Activated CD4-positive, alpha-beta T cell treated with anti-CD3 and anti-CD28 coated beads, Interleukin-2, amount 50 U/mL, for 24 hours (primary cell): ENCODE measurements at regions not wholly inside any gene's neighbourhood (a gene's known extent, or its start where the extent isn't known, plus 50 kb on each side); places are given as distances from the start of the nearest gene placed in this dataset.

ENCODE experiments used
- DNase-seq, 2 donors: peaks; one replicate each; pipeline ENCODE4 v3.0.0-alpha.2; 2020; ENCODE audit warnings: low read depth in 1 of 2, low spot score in 1 of 2

DNA sequence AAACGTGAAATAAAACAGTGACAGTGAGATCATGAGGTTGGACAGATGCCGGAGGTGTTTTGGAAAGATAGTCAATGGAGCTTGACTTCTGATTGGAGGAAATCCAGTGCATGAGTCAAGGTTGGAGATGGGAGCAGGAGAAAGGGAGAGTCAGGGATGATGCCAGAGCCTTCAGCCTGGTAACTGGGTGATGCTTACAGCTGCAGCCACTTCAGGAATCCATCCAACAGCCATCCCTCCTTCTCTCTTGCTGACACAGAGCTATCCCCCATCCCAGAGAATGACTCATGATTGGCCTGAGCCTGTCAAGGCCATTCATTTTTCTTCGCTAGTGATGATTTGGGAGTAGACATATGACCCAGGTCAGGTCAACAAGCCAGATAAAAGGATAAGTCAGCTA is 112.8 kb downstream of the SAMD5 start:
- DNase-seq: no peak

- no peak for DNase-seq
These were observed 113.5 kb downstream of the SAMD5 start for GRCh38 chr6:147621961-147622360.

DNA sequence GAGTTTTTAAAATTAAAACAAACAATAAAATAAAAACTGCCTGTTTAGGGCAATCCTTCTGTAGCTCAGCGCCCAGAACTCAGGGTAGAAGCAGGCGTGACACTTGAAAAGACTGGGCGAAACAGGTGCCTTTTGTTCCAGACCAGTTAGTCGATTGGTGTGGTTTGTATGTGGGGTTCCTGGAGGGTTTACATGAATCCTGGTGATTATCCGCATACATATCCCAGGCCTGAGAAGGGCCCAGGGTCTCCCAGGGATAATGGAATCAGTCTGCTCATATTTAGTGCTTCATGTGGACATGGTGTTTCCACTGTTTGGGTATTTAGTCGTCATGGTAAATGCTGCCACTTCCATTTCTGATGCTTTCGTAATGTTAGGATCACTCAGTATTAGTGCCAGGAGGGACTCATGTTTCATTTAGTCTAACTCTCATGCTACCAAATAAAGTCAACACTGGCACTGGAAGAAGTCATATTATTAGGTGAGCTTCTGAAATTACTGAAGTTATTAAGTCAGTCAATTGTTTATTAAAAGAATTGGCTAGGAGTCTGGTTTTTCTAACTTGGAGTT is 116.5 kb downstream of the SAMD5 start:
- no peak for DNase-seq

GRCh38 chr6:147625946-147626345 is 117.5 kb downstream of the SAMD5 start:
- DNase-seq: no peak

- DNase-seq: no peak
These were observed 118.9 kb downstream of the SAMD5 start for GRCh38 chr6:147627411-147627810.

- no peak for DNase-seq
These were observed 124.7 kb downstream of the SAMD5 start for GRCh38 chr6:147633191-147633590.

GRCh38 chr6:147637620-147638195 is 129.2 kb downstream of the SAMD5 start:
- DNase-seq: no peak

DNA sequence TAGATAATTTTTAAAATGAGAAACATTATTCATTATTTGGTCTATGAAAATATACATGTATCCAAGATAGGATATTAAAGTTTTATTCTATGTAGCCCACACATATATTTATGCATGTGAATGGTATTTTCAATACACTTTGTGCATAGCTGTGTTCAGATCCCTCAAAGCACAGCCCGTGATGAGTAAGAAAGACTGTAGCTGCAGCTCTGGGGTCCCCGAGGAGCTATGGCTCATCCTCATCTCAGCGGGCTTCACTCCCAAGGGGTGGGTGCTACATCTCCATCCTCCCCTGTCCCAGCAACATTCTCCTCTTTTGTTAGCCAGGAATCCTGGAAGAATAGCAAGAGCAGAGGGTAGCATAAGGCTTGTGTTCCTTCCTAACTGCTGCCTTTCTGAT is 130.8 kb downstream of the SAMD5 start:
- no peak for DNase-seq

- DNase-seq: no peak
These were observed 132.1 kb downstream of the SAMD5 start for GRCh38 chr6:147640606-147641005.

- no peak for DNase-seq
These were observed 133.0 kb downstream of the SAMD5 start for GRCh38 chr6:147641511-147641910.

- DNase-seq: no peak
These were observed 134.0 kb downstream of the SAMD5 start for GRCh38 chr6:147642458-147642857.

DNA sequence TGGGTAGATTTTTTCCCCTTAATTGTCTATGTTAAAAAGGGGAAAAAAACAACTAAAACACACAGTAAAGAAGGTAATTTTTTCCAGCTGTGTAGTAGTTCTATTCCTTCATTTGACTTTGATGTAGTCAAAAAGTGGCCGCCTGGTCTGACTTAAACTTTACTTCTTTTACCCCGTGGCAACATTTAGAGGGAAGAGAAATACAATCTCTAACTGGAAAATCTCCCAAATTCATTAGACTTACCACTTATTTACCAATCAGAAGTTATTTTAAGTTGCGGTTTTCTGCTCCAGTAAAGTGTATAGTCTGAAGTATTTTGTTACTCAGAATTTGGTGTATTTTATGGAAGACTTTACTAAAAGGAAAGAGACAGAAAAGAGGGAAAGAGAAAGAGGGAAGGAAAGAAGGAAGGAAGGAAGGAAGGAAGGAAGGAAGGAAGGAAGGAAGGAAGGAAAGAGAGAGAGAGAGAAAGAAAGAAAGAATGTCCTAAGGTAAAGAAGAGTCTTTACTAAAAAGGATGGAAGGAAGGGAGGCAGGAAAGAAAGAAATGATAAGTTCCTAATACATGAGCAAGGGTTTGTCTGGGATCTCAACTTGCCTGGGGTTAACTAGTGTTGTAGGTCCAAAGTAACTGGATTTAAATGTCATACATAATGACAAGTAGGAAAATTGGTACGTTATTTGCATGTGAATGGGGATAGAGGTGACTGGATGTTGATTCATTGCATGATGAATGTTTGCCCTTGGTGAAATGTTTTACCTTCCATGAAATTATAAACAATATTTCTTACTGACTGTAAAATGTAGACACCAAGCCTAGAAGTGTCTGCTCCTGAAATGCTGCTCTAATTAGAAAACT is 135.1 kb downstream of the SAMD5 start:
- no peak for DNase-seq

GRCh38 chr6:147648916-147649315 is 140.4 kb downstream of the SAMD5 start:
- DNase-seq: no peak

DNA sequence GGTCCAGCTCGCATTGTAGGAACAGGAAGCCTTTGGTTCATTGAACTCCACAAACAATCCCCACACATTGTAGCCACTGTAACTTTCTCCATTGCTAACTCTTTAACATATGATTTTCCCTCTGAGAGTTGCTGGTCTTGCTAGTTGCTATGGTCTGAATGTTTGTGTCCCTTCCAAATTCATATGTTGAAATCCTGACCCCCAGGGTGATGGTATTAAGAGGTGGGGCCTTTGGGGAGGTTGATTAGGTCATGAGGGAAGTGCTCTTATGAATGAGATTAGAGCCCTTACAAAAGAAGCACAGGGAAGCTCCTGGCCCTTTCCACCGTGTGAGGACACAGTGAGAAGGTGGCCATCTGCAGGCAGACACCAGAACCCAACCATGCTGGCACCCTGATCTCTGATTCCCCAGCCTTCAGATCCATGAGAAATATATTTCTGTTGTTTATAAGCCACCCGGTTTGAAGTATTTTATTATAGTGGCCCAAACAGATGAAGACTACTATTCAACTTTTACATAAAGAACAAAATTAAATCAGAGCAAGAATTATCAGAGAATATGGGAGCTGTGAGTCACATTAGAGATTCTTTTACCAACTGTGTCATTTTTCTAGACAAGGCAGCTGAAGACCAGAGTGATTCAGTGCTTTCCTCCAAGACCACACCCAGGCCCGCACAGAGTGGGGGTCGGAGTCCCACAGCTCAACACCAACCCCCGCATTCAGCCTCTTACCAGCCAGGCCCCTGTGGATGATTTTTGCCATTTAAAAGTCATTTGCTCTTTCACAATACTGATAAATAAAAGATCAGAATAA is 143.0 kb downstream of the SAMD5 start:
- no peak for DNase-seq

DNA sequence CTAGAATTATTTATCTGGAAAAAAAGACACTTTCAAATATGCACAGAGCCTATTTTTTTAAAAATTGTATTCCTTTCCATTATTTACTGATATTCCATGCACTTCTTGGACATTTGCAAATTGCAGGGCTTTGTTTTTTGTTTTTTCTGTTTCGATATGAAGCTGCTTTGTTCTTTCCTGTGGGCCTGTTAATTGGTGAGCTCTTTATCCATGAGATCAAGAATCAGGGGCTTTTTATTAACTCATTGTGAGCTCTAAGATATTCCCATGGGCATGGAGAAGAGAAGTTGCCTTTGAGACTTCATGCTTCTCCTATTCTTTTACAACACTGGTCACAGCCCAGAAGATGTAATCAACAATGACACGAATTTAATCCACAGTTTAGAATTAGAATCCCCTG is 145.1 kb downstream of the SAMD5 start:
- DNase-seq: no peak

- DNase-seq: no peak
These were observed 145.8 kb downstream of the SAMD5 start for GRCh38 chr6:147654103-147654845.

GRCh38 chr6:147660334-147661311 is 152.1 kb downstream of the SAMD5 start:
- no peak for DNase-seq

GRCh38 chr6:147662646-147663045 is 154.2 kb downstream of the SAMD5 start:
- DNase-seq: no peak

DNA sequence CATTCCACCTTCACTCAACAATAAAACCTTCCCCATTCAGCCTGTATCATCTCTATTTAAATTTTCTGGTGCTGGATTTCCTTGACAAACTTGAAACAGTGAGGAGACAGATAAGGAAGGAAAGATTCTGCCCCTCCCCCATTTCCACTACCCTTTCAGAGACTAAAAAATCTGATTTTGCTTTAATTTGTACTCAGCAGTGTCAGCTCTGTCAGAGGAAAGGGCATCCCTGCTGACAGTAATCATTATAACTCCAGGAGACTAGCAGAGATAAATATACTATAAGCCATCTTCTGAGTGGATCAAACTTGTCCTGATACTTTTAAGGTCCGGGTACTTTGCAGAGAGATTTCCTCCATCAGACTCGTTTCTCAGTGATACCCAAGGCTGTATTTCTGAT is 155.6 kb downstream of the SAMD5 start:
- no peak for DNase-seq

GRCh38 chr6:147666255-147666654 is 157.8 kb downstream of the SAMD5 start:
- no peak for DNase-seq
